ENCODE measurements at regions not wholly inside any gene's neighbourhood (a gene's known extent, or its start where the extent isn't known, plus 50 kb on each side); places are given as distances from the start of the nearest gene placed in this dataset.
"Not testable (repeated sequence)": the region's sequence is repeated elsewhere in the genome, so short reads cannot be mapped to it uniquely, and the experiment has no call there.

GRCh38 chr2:87258887-87259286, 237.2 kb upstream of the PLGLB1 start:
- not testable (repeated sequence) for TF ChIP-seq CTCF, POLR2A (IDR thresholded peaks at IDR 0.05)

Measured in right lobe of liver (tissue), 4 donors.